ENCODE measurements at regions not wholly inside any gene's neighbourhood (a gene's known extent, or its start where the extent isn't known, plus 50 kb on each side); places are given as distances from the start of the nearest gene placed in this dataset.

DNA sequence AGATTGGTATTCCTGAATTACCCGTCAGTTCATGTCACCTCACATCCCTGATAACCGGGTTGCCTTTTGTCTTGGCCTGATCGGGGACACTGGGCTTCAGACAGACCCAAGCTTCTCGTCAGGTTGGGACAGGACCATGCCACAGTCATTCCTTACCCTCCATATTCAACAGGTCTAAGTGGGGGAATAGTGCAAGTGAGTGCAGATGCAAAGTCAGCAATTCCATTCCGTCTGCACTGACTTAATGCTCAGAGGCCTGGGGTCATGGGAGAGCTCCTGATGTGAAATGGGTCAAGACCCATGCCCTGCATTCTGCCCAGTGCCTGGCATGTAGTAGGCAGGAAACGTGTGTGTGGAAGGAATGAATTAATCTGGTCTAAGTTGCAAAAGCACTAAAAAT, 95.4 kb upstream of the PITRM1 start:
- TF ChIP-seq, protein P1, sequence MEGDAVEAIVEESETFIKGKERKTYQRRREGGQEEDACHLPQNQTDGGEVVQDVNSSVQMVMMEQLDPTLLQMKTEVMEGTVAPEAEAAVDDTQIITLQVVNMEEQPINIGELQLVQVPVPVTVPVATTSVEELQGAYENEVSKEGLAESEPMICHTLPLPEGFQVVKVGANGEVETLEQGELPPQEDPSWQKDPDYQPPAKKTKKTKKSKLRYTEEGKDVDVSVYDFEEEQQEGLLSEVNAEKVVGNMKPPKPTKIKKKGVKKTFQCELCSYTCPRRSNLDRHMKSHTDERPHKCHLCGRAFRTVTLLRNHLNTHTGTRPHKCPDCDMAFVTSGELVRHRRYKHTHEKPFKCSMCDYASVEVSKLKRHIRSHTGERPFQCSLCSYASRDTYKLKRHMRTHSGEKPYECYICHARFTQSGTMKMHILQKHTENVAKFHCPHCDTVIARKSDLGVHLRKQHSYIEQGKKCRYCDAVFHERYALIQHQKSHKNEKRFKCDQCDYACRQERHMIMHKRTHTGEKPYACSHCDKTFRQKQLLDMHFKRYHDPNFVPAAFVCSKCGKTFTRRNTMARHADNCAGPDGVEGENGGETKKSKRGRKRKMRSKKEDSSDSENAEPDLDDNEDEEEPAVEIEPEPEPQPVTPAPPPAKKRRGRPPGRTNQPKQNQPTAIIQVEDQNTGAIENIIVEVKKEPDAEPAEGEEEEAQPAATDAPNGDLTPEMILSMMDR (conservative IDR thresholded peaks at IDR 0.05; ENCODE audit: low read length), result no peak
- TF ChIP-seq EZH2phosphoT487 (IDR thresholded peaks at IDR 0.05; ENCODE audit: borderline replicate concordance), result no peak
